Fibroblast of lung (primary cell): ENCODE measurements at regions not wholly inside any gene's neighbourhood (a gene's known extent, or its start where the extent isn't known, plus 50 kb on each side); places are given as distances from the start of the nearest gene placed in this dataset.

Experiments
- EZH2 ChIP-seq: IDR thresholded peaks from 2 replicates; pipeline ENCODE4 v1.5.1; 2012; ENCODE audit warnings: low read length, control low read depth, mild to moderate bottlenecking; ENCODE audit errors: missing control alignments
- TF ChIP-seq, protein P1 (sequence below), 2 donors: IDR thresholded peaks in 1 of 2; conservative IDR thresholded peaks in 1 of 2; 1 replicate in 1 of 2; 2 replicates in 1 of 2; pipeline ENCODE4 v1.5.1; 2011 to 2012; ENCODE audit warnings: low read length in 2 of 2, control low read depth in 1 of 2, inconsistent platforms in 1 of 2, low read depth in 1 of 2, mild to moderate bottlenecking in 1 of 2

DNA sequence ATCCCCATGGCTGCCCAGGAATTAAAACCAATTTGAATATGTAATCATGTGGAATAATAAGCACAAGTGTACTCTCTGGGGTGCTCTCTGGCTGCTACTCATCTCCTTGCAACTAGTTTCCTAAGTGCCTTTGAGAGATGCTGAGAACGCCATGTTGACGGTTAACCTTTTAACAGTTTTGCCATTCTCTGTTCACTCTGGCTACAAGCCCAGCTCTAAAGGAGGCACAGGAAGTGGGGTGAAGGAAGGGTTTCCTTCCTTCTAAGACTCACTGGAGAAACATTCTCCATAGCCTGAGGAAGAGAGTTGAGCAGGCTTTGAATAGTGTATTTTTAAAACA is 122.0 kb upstream of the ZC3H12C start:
- TF ChIP-seq, protein P1, sequence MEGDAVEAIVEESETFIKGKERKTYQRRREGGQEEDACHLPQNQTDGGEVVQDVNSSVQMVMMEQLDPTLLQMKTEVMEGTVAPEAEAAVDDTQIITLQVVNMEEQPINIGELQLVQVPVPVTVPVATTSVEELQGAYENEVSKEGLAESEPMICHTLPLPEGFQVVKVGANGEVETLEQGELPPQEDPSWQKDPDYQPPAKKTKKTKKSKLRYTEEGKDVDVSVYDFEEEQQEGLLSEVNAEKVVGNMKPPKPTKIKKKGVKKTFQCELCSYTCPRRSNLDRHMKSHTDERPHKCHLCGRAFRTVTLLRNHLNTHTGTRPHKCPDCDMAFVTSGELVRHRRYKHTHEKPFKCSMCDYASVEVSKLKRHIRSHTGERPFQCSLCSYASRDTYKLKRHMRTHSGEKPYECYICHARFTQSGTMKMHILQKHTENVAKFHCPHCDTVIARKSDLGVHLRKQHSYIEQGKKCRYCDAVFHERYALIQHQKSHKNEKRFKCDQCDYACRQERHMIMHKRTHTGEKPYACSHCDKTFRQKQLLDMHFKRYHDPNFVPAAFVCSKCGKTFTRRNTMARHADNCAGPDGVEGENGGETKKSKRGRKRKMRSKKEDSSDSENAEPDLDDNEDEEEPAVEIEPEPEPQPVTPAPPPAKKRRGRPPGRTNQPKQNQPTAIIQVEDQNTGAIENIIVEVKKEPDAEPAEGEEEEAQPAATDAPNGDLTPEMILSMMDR (conservative IDR thresholded peaks at IDR 0.05 in 1 of 2, IDR thresholded peaks at IDR 0.05 in 1 of 2; ENCODE audit: low read depth in 1 of 2, low read length in 2 of 2) = no peak
- TF ChIP-seq EZH2 = no peak
